HUES64 (cell line): ENCODE measurements at regions not wholly inside any gene's neighbourhood (a gene's known extent, or its start where the extent isn't known, plus 50 kb on each side); places are given as distances from the start of the nearest gene placed in this dataset.

Source experiments
- H3K27ac ChIP-seq: 2 replicates; pipeline ENCODE4 v1.7.0; 2013; ENCODE audit warnings: low read depth, low read length, inconsistent platforms
- H3K27me3 ChIP-seq: 2 replicates; pipeline ENCODE4 v1.6.1; 2013; ENCODE audit warnings: mild to moderate bottlenecking, low read length; ENCODE audit not compliant: insufficient read depth
- H3K36me3 ChIP-seq: 2 replicates; pipeline ENCODE4 v1.6.1; 2013; ENCODE audit warnings: mild to moderate bottlenecking, low read length; ENCODE audit not compliant: insufficient read depth
- H3K4me1 ChIP-seq: 2 replicates; pipeline ENCODE4 v1.6.1; 2013; ENCODE audit warnings: mild to moderate bottlenecking, low read length, moderate library complexity; ENCODE audit not compliant: insufficient read depth
- H3K4me3 ChIP-seq: 2 replicates; pipeline ENCODE4 v1.5.1; 2013; ENCODE audit warnings: mild to moderate bottlenecking, low read length, moderate library complexity
- H3K9ac ChIP-seq: 2 replicates; pipeline ENCODE4 v1.6.1; 2013; ENCODE audit warnings: mild to moderate bottlenecking, low read depth, low read length
- H3K9me3 ChIP-seq: 2 replicates; pipeline ENCODE4 v1.6.1; 2013; ENCODE audit warnings: low read depth, low read length; ENCODE audit not compliant: insufficient read depth
- WGBS: fragments of 150-250, 120-280 bp; methylation state at CpG from one replicate; pipeline ENCODE4 v1.1.7; 2013; ENCODE audit warnings: missing lambda C conversion rate; 5-methylcytosine and 5-hydroxymethylcytosine counted together

DNA sequence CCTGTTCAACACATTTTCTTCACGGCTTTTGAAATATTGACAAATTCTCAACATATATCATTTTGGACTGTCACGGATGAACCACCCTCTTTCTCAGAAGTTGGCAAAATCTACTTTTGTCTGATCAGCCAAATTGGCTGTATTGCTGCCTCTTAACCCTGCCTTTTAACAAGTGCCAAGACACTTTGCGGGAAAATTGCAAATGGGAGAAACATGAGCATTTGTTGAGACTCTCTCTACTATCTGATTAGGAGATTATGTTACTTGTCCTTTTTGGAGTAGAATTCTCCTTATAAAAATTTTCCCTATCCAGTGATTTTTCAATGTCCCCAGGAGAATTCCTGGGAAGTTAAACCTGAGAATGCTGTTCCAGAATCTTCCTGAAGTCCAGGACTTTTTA lies 256.2 kb upstream of the ZSWIM2 start:
- H3K4me3 ChIP-seq, result no peak overlapping the region
- no peaks in the 10 kb centered on the region for H3K9me3 ChIP-seq
- H3K27me3 ChIP-seq, result no peaks in the 10 kb centered on the region
- H3K4me1 ChIP-seq, result no peaks in the 10 kb centered on the region
- H3K9ac ChIP-seq, result no peak overlapping the region
- H3K36me3 ChIP-seq, result no peaks in the 10 kb centered on the region
- WGBS, result 88% methylated on average over 3 of the region's 3 CpGs
- H3K27ac ChIP-seq, result no peak overlapping the region

DNA sequence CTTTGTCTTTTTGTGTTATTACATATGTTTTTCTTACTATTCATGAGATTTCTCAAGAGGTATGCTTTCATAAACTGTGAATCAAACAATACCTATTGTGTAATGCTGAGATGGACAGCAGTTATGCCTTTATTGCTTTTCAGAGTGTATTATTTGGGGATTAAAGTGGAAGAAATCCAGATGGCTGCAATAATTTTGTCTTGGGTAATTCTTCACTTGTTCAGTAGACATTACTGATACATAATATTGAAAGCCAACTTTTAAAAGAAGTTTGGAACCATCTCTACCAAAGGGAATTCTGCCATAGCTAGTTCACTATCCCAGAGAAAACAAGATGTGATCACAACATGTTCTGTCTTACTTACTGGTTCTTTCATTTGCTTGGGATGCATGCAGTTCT lies 253.4 kb upstream of the ZSWIM2 start:
- H3K9ac ChIP-seq, result no peak overlapping the region
- H3K4me3 ChIP-seq, result no peak overlapping the region

DNA sequence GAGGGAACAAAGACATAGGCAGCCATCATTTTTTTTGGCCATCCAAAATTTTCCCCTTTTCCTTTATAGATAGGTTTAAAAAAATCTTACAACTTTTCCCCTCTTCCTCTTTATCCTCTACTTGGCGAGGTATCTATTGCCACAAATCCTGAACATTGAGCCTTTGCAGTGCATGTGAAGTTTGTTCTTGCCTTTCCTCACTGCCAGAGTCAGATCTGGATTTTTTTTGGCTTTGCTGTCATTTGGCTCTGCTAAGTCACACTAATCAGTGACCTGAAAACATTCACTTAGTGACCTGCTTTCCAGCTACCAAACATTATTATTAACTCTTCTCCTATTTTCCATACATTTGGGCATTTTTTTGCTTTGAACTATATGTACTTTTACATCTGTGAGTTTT lies 249.2 kb upstream of the ZSWIM2 start:
- Histone ChIP-seq H3K9me3 (no peaks in the 10 kb centered on the region), H3K36me3 (no peaks in the 10 kb centered on the region), H3K4me3 (no peak overlapping the region), H3K27me3 (no peaks in the 10 kb centered on the region), H3K27ac (no peak overlapping the region), H3K9ac (no peak overlapping the region), H3K4me1 (no peaks in the 10 kb centered on the region)
- WGBS, result 93% methylated on average over 1 of the region's 1 CpG

More for the DNA sequence above, 253.4 kb upstream of the ZSWIM2 start:
- no peaks in the 10 kb centered on the region for H3K27me3 ChIP-seq
- H3K27ac ChIP-seq, result no peak overlapping the region
- H3K9me3 ChIP-seq, result no peaks in the 10 kb centered on the region
- no peaks in the 10 kb centered on the region for H3K36me3 ChIP-seq
- no peaks in the 10 kb centered on the region for H3K4me1 ChIP-seq

DNA sequence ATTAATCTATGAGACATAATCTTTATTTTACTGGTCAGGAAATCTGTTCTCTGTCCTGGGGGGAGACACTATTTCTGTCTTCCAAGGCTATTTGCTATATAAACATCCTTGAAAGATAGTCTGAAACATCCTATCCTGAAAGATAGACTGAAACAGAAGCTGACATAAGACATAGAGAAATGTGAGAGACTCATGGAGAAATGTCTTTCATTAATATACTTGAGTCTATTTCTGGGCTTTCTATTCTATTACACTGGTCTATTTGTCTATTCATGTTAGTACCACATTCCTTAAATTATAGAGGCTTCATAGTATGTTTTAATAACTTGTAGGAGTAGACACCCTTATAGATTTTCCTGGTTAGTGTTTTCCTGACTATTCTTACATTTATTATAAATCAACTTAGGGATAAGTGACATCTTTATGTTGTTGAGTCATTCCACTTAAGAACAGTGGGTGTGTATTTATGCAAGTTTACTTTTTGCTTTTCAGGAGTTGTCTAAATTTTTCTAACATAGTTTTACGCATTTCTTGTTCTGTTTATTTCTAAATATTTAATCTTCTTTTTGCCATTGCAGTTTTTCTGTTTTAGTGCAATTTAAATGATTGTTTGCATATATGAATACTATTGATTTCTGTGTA lies 244.9 kb upstream of the ZSWIM2 start:
- WGBS, result no CpG with 5 or more reads among the region's 1 CpG
- no peaks in the 10 kb centered on the region for H3K36me3 ChIP-seq
- H3K9me3 ChIP-seq, result no peaks in the 10 kb centered on the region
- no peak overlapping the region for H3K9ac ChIP-seq
- no peak overlapping the region for H3K4me3 ChIP-seq
- H3K4me1 ChIP-seq, result no peaks in the 10 kb centered on the region
- H3K27me3 ChIP-seq, result no peaks in the 10 kb centered on the region
- H3K27ac ChIP-seq, result no peak overlapping the region

DNA sequence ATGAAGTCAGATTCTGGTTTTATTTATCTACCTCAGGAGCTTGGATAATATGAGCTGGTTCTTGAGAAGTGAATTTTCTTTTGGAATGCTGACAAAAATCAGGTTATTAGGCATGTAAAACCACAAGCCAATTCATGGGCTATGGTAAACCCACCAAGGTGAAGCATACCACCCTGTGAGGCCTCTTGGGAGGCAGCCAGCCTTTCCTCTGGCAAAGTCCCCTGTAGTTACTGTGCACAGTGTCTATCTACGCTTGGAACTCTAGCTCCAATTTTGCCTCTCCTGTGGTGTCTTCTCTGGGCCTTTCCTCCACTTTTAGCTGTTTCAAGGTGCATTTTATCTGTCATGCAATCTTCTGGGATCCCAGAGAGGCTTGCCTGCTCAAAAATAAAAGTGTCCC lies 242.7 kb upstream of the ZSWIM2 start:
- H3K9ac ChIP-seq, result no peak overlapping the region
- WGBS, result 96% methylated on average over 1 of the region's 1 CpG
- no peaks in the 10 kb centered on the region for H3K27me3 ChIP-seq
- H3K4me1 ChIP-seq, result no peaks in the 10 kb centered on the region
- no peaks in the 10 kb centered on the region for H3K36me3 ChIP-seq
- no peak overlapping the region for H3K27ac ChIP-seq
- H3K9me3 ChIP-seq, result no peaks in the 10 kb centered on the region
- no peak overlapping the region for H3K4me3 ChIP-seq

DNA sequence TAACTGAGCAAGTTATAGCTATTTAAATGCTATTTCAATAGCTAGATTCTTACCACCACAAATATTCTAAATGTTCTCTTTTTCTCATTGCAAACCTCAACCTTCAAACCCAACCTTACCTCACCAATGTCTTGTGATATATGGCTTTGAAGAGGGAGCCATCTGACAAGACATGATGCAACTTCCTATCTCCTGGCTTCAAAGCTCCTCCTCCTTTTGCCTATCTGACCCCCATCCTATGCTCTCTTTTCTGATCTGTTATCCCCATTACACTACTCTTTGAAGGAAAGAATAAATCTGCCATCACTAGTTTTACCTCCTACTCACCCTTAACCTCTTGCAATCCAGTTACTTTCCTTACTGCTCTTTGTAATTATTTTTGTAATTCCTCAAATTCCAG lies 235.6 kb upstream of the ZSWIM2 start:
- Histone ChIP-seq H3K36me3 (no peaks in the 10 kb centered on the region), H3K9ac (no peak overlapping the region), H3K27ac (no peak overlapping the region), H3K9me3 (no peaks in the 10 kb centered on the region), H3K4me3 (no peak overlapping the region), H3K4me1 (no peaks in the 10 kb centered on the region), H3K27me3 (no peaks in the 10 kb centered on the region)

DNA sequence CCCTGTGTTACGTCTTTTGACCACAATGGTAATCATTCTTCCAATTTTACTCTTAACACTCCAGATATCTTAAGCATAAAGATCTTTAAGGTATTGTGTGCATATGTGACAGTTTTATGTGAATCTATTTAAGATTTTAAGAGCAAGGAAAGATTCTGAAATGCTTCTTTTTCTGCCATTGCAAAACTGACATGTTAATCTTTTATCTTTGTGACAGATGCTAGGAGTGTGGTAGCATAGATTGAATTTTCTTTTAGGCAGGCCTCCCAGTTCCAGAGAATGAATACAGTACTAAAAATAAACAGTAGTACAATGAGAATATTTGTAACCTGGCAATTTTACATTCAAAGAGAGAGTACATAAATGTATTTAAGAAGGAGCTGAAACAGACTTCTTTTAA lies 232.5 kb upstream of the ZSWIM2 start:
- H3K9me3 ChIP-seq, result 0 out of 2 replicates have a peak, but pooled peaks cover 2% of the 10 kb centered on the region
- WGBS, result 80% methylated on average over 1 of the region's 1 CpG
- no peaks in the 10 kb centered on the region for H3K4me1 ChIP-seq
- no peaks in the 10 kb centered on the region for H3K36me3 ChIP-seq
- no peak overlapping the region for H3K4me3 ChIP-seq
- no peak overlapping the region for H3K9ac ChIP-seq
- no peak overlapping the region for H3K27ac ChIP-seq
- H3K27me3 ChIP-seq, result no peaks in the 10 kb centered on the region

DNA sequence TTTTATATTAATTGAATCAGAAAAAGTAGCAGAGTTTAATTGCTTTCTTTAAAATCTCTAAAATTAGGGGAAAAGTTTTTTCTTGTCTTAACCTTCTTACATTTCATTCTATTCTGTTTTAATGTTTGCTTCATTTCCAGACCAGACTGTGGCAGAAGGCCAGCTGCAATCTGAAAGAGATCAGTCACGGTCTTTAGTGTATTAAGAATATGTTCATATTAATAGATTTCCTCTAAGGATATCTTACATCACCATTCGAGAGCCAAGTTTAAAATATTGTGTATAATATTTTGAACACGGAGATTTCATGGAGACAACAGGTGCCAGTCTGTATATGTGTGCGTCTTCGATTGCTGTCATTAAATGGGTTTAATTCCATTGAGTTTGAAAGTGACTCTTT lies 230.9 kb upstream of the ZSWIM2 start:
- H3K27ac ChIP-seq, result no peak overlapping the region
- H3K36me3 ChIP-seq, result no peaks in the 10 kb centered on the region
- no peak overlapping the region for H3K9ac ChIP-seq
- H3K27me3 ChIP-seq, result no peaks in the 10 kb centered on the region
- 0 out of 2 replicates have a peak, but pooled peaks cover 4% of the 10 kb centered on the region for H3K9me3 ChIP-seq
- 95% methylated on average over 4 of the region's 5 CpGs for WGBS
- no peak overlapping the region for H3K4me3 ChIP-seq
- no peaks in the 10 kb centered on the region for H3K4me1 ChIP-seq

DNA sequence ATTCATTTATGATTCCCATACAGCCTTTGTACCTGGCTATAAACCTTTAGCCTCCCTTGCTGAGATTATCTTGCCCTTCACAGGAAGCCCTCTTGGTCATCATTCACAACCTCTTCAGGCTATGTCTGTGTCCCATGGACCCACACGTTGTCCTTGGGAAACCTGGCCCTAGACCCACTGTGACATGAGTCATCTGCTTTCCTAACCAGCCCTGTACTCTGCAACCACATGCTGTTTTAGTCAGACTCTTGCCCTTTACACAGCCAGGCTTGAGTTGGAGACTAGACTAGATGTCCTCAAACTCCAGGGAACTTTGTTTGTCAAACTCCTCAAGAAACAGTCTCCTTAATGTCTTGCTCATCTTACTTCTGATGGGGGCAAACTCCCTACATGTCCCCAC lies 229.3 kb upstream of the ZSWIM2 start:
- H3K4me3 ChIP-seq, result no peak overlapping the region
- H3K4me1 ChIP-seq, result no peaks in the 10 kb centered on the region
- no peak overlapping the region for H3K9ac ChIP-seq
- H3K9me3 ChIP-seq, result 0 out of 2 replicates have a peak, but pooled peaks cover 4% of the 10 kb centered on the region
- H3K27ac ChIP-seq, result no peak overlapping the region
- no peaks in the 10 kb centered on the region for H3K36me3 ChIP-seq
- 66% methylated on average over 1 of the region's 1 CpG for WGBS
- H3K27me3 ChIP-seq, result no peaks in the 10 kb centered on the region

DNA sequence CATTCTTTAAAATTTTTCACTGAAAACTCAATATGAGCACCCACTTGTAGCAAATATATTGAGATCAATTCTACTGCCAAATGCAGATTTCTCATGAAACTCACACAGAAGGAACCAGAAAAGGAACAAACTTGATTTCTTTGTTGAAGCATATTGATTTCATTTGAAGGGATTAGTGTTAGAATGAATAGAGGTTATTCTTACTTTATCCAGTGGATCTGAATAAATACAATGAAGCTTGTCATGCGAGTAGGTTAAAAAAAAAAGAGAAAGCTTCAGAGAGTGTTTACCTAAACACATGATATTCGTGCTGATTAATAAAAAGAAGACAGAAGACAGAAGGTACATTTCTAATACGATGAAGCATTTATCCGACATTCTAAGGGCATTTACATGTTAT lies 226.7 kb upstream of the ZSWIM2 start:
- Histone ChIP-seq H3K27me3 (no peaks in the 10 kb centered on the region), H3K9ac (no peak overlapping the region), H3K9me3 (0 out of 2 replicates have a peak, but pooled peaks cover 4% of the 10 kb centered on the region), H3K4me1 (no peaks in the 10 kb centered on the region), H3K4me3 (no peak overlapping the region), H3K36me3 (no peaks in the 10 kb centered on the region), H3K27ac (no peak overlapping the region)
- WGBS, result 97% methylated on average over 4 of the region's 4 CpGs

DNA sequence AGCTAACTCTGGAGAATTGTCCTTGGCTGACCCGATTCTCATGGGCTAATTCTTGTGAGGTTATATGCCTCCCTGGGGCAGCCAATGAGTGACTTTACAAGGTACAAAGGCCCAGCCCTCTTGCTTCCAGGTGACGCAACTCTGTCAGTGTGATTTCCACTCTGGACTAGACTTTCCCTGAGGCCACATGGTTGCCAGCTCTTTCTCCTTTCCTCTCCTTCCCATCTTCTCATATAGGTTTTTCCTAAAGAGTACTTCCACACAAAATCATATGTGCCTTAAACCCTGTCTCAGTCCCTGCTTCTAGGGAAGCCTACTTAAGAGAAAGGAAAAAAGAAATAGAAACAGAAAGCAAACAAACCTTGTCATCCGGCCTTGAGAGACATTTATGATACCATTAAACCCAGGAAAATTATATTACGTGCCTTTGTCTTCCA lies 226.2 kb upstream of the ZSWIM2 start:
- H3K27ac ChIP-seq, result no peak overlapping the region
- H3K4me1 ChIP-seq, result no peaks in the 10 kb centered on the region
- H3K9me3 ChIP-seq, result 0 out of 2 replicates have a peak, but pooled peaks cover 4% of the 10 kb centered on the region
- H3K36me3 ChIP-seq, result no peaks in the 10 kb centered on the region
- no peak overlapping the region for H3K9ac ChIP-seq
- 91% methylated on average over 4 of the region's 4 CpGs for WGBS
- no peak overlapping the region for H3K4me3 ChIP-seq
- no peaks in the 10 kb centered on the region for H3K27me3 ChIP-seq

DNA sequence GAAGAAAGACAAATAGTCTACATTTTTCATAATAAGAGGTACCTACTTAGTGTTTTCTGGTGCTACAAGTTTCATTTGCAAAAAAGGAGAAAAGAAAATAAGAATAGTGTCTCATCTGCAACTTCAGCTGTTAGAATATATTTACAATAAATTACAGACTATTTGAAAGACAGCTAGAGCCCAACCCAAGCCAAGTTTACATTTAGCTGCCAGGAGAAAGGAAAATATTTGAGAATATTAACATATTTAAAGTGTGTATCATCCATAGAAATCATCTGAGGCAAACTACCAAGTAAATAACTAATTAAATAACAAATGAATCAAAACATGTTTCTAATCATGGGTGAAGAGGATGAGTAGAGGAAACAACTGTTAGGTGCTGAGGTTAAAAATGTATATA lies 209.2 kb upstream of the ZSWIM2 start:
- Histone ChIP-seq H3K27ac (no peak overlapping the region), H3K9me3 (no peaks in the 10 kb centered on the region), H3K9ac (no peak overlapping the region), H3K36me3 (no peaks in the 10 kb centered on the region), H3K27me3 (no peaks in the 10 kb centered on the region), H3K4me3 (no peak overlapping the region), H3K4me1 (no peaks in the 10 kb centered on the region)
